B cell (primary cell): ENCODE measurements at regions not wholly inside any gene's neighbourhood (a gene's known extent, or its start where the extent isn't known, plus 50 kb on each side); places are given as distances from the start of the nearest gene placed in this dataset.

ENCODE experiments used
- CTCF ChIP-seq: fragments of 200-600 bp; IDR thresholded peaks from one replicate; pipeline ENCODE4 v1.8.0; 2022; ENCODE audit warnings: antibody characterized with exemption, mild to moderate bottlenecking
- EZH2 ChIP-seq: IDR thresholded peaks from 2 replicates; pipeline ENCODE4 v1.6.1; 2012; ENCODE audit warnings: borderline replicate concordance, low read depth, mild to moderate bottlenecking, moderate library complexity, low read length; ENCODE audit not compliant: insufficient read depth, poor library complexity, severe bottlenecking

GRCh38 chr10:20709708-20710107 lies 187.4 kb downstream of the NEBL start:
- TF ChIP-seq CTCF (no peak), EZH2 (no peak)
